Activated CD4-positive, CD25-positive, alpha-beta regulatory T cell treated with anti-CD3 and anti-CD28 coated beads, Interleukin-2, amount 50 U/mL, for 16 hours (primary cell): ENCODE measurements at regions not wholly inside any gene's neighbourhood (a gene's known extent, or its start where the extent isn't known, plus 50 kb on each side); places are given as distances from the start of the nearest gene placed in this dataset.

ENCODE experiments used
- DNase-seq: peaks from one replicate; pipeline ENCODE4 v3.0.0-alpha.2; 2020; ENCODE audit warnings: low read depth, low spot score

GRCh38 chr14:62373944-62374343 is 611.7 kb downstream of the SNAPC1 start:
- no peak for DNase-seq

DNA sequence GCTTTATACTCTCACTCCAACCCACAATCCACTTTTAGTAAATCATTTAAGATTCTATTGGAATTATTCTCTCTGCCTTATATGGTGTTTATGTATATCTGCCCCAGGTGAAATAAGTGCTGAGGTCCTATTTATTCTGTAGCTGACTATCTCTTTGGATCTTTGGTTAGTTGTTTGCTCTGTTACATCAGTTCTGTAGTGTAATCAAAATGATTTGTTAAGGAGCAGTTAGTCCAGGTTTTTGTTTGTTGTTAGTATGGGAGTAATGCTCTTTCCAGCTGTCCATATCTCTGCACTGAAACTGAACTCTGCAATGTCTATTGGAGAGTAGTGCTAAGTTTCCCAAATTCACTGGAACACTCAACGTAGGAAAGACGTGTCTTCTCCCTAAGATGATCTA is 615.8 kb downstream of the SNAPC1 start:
- DNase-seq: no peak

DNA sequence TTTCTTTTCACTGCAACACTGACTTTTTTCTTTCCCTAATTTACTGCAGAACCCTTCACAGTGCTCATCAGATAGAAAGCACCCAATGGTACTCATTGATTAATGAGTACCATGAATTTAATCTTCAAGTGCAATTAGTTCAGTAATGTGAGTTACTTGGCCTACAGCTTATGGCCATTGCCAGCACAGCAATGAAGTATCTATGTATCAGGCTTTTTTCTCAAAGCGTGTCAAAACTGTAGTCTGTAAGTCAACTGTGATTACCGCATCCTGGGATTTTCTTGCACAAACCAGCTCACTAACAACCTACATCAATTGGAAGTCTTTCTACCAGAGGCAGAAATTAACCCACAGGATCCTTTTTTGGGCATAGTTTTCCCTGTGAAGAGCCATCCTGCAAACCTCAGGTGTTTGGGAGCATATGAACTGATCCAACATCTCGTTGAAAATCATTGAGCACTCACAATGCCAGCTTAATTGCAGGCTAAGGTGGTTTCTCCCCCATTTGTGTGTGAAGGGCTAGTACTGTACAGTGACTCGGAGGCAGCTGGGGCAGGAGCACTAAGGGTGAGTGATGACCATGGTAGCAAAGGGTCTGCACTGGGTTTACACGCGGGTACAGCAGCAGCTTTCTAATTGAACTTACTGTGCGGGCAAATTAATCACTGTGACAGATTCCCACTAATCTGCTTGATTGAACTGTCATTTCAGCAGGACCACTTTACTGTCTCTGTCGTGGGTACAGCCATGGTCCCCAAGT is 619.3 kb downstream of the SNAPC1 start:
- no peak for DNase-seq

DNA sequence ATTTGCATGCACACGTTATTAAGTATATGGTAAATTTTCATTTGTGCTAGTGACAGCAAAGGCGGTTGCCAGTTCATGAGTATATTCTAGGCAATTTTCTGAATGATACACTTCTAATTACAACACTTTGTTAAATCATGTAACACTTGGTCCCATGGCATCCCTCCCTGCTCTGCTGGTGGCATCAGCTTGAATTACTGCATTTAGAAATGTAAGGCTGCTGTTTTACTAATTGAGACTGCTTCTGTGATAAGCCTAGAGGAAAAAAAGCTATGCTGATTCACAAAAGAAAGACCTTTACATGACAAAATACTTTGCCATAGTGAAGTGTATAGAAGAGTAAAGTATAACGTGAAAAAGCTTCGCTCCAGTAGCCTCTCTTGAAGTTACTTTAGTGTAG is 636.1 kb downstream of the KCNH5 start:
- no peak for DNase-seq

DNA sequence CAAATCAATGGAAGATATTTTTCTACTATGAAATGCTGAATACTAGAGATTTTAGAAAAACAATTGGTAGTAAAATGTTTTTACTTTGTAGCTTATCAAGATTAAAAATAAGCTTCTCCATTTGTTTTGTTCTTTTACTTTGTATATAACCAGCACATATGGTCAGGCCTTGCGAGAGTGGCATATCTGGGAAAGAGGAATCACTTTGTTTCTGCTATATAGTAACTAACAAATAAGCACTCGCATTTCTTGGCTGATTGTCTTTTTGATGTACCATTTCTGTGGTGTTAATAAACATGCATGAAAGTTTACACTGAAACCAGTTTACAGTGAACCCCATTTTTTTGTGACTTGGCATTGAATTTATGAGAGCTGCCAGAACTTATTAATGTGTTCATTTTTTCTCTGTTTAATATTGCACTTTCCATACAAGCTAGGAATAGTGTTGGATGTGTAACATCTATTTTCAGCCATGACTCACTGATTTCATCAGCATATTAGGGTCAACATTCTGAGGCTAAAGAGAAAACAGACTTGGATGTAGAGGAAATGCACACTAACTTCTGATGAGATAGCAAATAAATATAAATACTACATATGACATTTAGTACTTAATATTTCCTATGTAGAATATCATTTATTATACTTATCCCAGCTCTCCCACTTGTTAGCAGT is 635.5 kb downstream of the KCNH5 start:
- no peak for DNase-seq

DNA sequence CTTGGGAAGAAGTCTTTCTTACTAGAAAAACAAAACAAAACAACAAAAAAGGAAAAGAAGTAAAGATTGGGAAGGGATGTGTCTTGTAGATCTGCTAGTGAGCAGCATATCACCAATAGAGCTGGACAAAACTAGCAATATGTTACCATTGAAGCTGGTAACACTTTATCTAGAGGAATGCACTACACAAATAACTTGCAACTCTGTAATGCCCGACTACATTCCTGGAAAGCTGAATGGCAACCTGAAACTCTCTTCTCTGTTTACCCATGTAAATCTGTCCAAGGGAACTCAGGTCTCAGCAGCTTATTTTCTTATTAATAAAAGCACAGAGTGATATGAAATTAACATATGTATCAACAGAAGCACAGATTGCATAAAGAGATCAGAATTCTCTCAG is 624.4 kb downstream of the KCNH5 start:
- no peak for DNase-seq

- no peak for DNase-seq
These were observed 616.6 kb downstream of the KCNH5 start for GRCh38 chr14:62428429-62429203.

DNA sequence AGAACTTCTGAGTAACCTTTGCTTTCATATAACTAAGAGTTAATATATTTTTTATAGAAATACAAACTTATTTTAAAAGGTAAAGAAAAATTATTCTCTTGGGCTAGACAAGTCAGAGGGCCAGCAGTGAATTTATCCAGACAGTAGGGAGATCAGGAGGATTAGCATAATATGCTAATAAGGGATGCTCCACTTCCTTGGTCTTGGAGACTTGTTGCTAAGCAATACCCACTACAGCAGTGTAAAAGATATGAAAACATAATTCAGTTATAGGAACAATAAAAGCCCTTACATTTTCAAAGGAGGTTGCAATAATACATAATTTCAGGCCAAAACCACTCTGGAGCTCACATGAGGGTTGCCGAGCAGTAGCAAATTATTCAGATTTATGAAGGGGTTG is 615.6 kb downstream of the KCNH5 start:
- no peak for DNase-seq

DNA sequence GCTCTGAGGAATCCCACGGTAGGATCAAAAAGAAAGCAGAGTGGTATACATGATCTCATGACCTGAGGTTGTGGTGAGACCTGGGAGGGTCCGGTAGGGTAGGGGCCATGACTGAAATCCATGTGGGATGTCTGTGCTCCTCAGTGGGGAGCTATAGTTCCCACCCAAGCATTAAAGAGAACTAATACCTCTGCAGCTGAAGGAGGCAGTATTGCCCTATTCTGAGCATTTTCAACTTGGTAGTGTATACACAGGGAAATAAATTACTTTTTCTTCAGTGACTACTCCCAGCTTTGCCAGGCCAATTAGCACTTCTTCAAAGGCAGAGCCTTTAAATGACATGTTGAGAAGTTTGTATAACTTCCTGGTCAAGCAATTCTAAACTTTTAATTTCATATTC is 613.8 kb downstream of the KCNH5 start:
- DNase-seq: no peak

GRCh38 chr14:62432955-62433354 is 612.3 kb downstream of the KCNH5 start:
- no peak for DNase-seq

GRCh38 chr14:62436261-62436660 is 609.0 kb downstream of the KCNH5 start:
- no peak for DNase-seq

DNA sequence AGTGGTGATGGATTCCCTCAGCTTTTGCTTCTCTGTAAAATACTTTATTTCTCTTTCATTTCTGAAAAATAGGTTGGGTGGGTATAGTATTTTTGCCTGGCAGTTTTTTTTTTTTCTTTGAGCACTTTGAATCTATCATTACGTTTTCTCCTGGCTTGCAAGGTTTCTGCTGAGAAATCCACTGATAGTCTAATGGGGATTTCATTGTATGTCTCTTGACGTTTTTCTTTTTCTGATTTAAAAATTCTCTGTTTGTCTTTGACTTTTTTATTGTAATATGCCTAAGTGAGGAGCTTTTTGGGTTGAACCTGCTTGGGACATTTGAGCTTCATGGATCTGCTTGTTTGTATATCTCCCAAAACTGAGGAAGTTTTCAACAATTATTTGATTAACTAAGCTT is 606.0 kb downstream of the KCNH5 start:
- no peak for DNase-seq

GRCh38 chr14:62443796-62444195 is 601.5 kb downstream of the KCNH5 start:
- DNase-seq: no peak

- DNase-seq: no peak
These were observed 599.7 kb downstream of the KCNH5 start for GRCh38 chr14:62445570-62445969.

DNA sequence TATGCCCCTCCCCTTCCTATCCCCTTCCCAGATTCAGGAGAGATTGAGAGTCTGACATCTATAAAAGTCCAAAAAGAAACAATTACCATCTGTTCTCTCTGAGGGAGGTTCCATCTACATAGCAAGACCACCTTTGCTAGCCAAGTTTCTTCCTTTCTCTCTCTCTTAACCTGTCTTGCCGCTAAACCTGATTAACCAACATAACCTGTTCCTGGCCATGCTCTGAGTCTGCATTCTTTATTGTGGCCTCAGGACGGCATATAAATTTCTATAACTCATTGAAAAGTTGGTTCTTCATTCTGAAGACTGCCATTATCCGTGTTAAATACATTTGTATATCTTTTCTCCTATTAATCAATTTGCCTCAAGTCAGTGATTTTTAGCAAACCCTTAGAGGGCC is 594.0 kb downstream of the KCNH5 start:
- no peak for DNase-seq

GRCh38 chr14:62453226-62453625 is 592.0 kb downstream of the KCNH5 start:
- DNase-seq: no peak

- no peak for DNase-seq
These were observed 589.8 kb downstream of the KCNH5 start for GRCh38 chr14:62455446-62455845.

- no peak for DNase-seq
These were observed 582.3 kb downstream of the KCNH5 start for GRCh38 chr14:62462988-62463387.

- no peak for DNase-seq
These were observed 576.3 kb downstream of the KCNH5 start for GRCh38 chr14:62468946-62469345.

DNA sequence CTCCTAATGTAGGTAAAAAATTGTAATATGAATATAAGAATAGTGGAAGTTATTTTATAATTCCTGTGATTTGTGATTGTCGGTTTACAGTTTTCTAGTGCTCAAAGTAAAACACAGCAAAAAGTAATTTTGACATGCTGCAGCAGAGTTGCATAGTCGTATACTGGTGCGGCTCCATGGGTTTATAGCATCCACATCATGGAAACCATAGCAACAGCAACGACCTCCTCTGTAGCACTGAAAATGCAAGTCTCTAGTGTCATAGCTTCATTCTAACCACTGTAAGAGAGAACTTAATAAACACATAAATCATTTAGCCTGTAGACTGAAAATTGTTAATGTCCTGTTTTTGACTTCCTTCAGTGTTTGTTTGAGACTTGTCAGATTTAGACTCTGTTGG is 574.3 kb downstream of the KCNH5 start:
- DNase-seq: no peak

DNA sequence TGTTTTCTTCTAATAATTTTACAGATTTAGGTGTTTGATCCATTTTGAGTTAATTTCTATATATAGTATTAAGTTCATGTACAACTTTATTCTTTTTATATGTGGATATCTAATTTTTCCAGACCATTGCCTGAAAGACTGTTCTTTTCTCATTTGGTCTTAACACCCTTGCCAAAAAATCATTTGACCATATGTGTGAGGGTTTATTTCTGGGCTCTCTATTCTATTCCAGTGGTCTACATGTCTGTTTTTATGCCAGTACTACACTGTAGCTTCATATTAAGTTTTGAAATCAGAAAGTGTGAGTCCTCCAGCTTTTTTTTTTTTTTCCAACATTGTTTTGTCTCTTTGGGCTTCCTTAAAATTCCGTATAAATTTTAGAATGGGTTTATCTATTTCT is 554.1 kb downstream of the KCNH5 start:
- no peak for DNase-seq

GRCh38 chr14:62497708-62498107 is 547.5 kb downstream of the KCNH5 start:
- DNase-seq: no peak
